Activated CD4-positive, alpha-beta T cell treated with anti-CD3 and anti-CD28 coated beads, Interleukin-2, amount 10 ng/mL, durations not matched to agents 24 days and 14 days (primary cell): ENCODE measurements at regions not wholly inside any gene's neighbourhood (a gene's known extent, or its start where the extent isn't known, plus 50 kb on each side); places are given as distances from the start of the nearest gene placed in this dataset.
A peak's percentile ranks its signal among the peaks of the same experiment; 100 is the strongest.
"Not testable (repeated sequence)": the region's sequence is repeated elsewhere in the genome, so short reads cannot be mapped to it uniquely, and the experiment has no call there.

Experiments used
- DNase-seq: peaks from one replicate; pipeline ENCODE4 v3.0.0; 2022
- H3K27ac Mint-ChIP-seq: one replicate; pipeline ENCODE4 v1.8.0; 2022; ENCODE audit warnings: mild to moderate bottlenecking, mixed read lengths
- H3K27me3 Mint-ChIP-seq: one replicate; pipeline ENCODE4 v1.8.0; 2022; ENCODE audit warnings: mixed read lengths
- H3K36me3 Mint-ChIP-seq: one replicate; pipeline ENCODE4 v1.8.0; 2022; ENCODE audit warnings: low read depth, mild to moderate bottlenecking, mixed read lengths
- H3K4me1 Mint-ChIP-seq: one replicate; pipeline ENCODE4 v1.8.0; 2021; ENCODE audit warnings: mixed read lengths
- H3K4me3 Mint-ChIP-seq: one replicate; pipeline ENCODE4 v1.8.0; 2022; ENCODE audit warnings: mild to moderate bottlenecking, moderate library complexity, mixed read lengths
- H3K9me3 Mint-ChIP-seq: one replicate; pipeline ENCODE4 v1.8.0; 2021; ENCODE audit warnings: mixed read lengths
- intact Hi-C: fragments of 100-400 bp; cut with micrococcal nuclease; formaldehyde crosslinking; loops from one replicate; pipeline ENCODE4 v1.15.1; 2023

DNA sequence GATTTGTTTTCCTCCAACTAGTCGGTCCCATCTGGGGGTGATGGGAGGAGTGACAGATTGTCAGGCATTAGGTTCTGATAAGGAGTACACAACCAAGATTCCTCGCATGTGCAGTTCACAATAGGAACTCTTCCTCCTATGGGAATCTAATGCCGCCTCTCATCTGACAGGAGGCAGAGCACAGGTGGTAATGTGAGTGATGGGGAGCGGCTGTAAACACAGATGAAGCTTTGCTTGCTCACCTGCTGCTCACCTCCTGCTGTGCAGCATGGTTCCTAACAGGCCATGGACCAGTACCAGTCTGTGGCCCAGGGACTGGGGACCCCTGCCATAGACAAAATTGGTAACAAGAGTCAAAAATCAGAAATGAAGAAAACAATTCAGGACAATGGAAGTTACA lies 173.3 kb upstream of the HMHB1 start:
- no peak overlapping the region for H3K4me3 Mint-ChIP-seq
- no peaks in the 10 kb centered on the region for H3K27me3 Mint-ChIP-seq
- H3K27ac Mint-ChIP-seq, result no peak overlapping the region

DNA sequence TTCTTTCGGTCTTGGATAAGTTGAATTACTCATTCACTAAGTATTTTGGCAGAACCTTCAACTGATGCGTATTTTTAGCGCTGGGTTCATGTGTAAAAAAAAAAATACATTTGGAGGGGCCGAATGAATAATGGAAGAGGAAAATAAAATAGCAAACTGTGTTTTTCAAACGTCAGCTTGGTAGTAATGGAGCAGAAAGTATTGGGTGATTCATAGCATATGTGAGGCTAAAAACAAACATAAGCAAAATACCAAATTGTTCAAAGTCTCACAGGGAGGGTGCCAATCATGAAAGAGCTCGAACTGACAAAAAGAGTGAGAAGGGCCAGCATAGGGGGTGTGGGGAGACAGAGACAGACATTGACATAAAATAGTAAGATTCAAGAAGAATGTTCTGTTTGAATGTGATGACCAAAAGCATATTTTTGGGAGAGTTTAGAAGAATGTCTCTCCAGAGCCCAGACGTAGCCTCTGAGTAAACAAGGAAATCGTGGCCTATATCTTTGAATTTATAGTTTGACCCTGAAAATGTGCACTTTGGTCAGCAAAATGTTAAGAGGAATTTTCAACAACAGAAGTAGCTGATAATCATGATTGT lies 174.9 kb upstream of the HMHB1 start:
- peaks cover 3% of the 10 kb centered on the region for H3K9me3 Mint-ChIP-seq
- no peak overlapping the region for H3K27ac Mint-ChIP-seq
- H3K27me3 Mint-ChIP-seq, result no peaks in the 10 kb centered on the region
- intact Hi-C loops, result no loop called here
- H3K36me3 Mint-ChIP-seq, result no peaks in the 10 kb centered on the region
- no peak overlapping the region for H3K4me3 Mint-ChIP-seq
- no peaks in the 10 kb centered on the region for H3K4me1 Mint-ChIP-seq
- DNase-seq, result no peak

More for the DNA sequence above, 173.3 kb upstream of the HMHB1 start:
- no peaks in the 10 kb centered on the region for H3K4me1 Mint-ChIP-seq
- H3K9me3 Mint-ChIP-seq, result peaks cover 3% of the 10 kb centered on the region
- DNase-seq, result peak; percentile 33
- H3K36me3 Mint-ChIP-seq, result no peaks in the 10 kb centered on the region
- intact Hi-C loops, result no loop called here

DNA sequence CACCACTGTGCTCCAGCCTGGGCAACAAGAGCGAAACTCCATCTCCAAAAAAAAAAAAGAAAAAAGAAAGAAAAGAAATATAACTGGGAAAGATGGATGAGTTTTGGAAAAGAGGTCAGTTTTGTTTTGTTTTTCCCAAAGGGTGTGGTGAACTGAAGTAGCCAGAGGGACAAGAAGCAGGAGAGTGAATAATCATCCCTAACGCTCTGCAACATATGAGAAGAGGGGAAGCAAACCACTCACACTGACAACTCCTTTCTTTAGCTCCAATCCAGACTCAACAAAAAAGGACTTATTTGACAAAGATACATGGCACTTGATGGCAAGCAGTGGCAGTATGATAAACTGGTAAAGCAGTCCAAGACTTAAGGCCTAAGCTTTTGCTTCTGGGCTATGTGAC lies 176.1 kb upstream of the HMHB1 start:
- Mint-ChIP-seq H3K9me3 (peaks cover 3% of the 10 kb centered on the region), H3K4me1 (no peaks in the 10 kb centered on the region), H3K27ac (no peak overlapping the region), H3K27me3 (no peaks in the 10 kb centered on the region), H3K36me3 (no peaks in the 10 kb centered on the region), H3K4me3 (no peak overlapping the region)
- intact Hi-C loops, result no loop called here
- DNase-seq, result no peak

DNA sequence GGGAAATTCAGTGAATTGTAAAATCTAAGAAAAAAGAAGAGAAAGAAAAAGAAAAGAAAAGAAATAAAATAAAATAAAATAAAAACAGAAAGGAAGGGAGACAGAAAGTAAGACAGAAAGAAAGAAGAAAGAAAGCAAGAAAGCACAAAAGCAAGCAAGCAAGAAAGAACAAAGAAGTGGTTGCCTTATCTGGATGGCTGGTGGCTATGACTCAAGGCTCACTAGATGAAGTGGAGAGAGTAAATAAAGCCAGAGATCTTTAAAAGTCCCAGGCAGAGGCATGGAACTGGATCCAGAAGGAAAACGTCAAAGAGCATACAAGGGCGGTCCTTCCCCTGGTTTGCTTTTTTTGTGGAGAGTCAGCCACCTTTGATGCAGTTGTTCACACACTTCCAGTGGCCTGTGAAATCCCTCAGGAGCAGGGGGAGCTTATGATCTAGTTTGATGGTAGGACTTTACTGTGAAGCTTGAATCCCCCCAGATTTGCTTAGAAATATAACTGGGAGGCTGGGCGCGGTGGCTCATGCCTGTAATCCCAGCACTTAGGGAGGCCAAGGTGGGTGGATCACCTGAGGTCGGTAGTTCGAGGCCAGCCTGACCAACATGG lies 176.7 kb upstream of the HMHB1 start:
- Mint-ChIP-seq H3K9me3 (peaks cover 3% of the 10 kb centered on the region), H3K4me3 (no peak overlapping the region), H3K36me3 (no peaks in the 10 kb centered on the region), H3K4me1 (no peaks in the 10 kb centered on the region), H3K27ac (no peak overlapping the region), H3K27me3 (no peaks in the 10 kb centered on the region)
- intact Hi-C loops, result no loop called here
- peak; percentile 31 for DNase-seq

DNA sequence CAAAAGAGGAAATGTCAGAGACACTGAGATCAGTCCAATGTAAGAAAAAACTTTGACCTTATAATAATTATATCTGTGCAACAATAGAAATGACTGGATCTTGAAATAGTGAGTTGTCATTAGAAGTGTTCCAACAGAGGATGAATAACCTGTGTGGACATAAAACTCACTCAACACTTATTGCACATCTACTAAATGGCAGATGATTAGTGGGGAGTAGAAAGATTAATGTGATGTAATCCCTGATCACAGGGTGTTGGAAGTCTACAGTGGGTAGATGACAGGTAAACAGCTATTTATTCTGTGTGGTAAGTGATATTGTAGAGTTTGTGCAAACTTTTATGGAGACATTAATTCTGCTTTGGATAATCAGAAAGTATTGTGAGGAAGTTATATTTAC lies 177.3 kb upstream of the HMHB1 start:
- Mint-ChIP-seq H3K27me3 (no peaks in the 10 kb centered on the region), H3K27ac (no peak overlapping the region), H3K9me3 (no peaks in the 10 kb centered on the region), H3K4me3 (no peak overlapping the region), H3K4me1 (peaks cover under 1% of the 10 kb centered on the region), H3K36me3 (no peaks in the 10 kb centered on the region)
- intact Hi-C loops, result no loop called here
- no peak for DNase-seq

DNA sequence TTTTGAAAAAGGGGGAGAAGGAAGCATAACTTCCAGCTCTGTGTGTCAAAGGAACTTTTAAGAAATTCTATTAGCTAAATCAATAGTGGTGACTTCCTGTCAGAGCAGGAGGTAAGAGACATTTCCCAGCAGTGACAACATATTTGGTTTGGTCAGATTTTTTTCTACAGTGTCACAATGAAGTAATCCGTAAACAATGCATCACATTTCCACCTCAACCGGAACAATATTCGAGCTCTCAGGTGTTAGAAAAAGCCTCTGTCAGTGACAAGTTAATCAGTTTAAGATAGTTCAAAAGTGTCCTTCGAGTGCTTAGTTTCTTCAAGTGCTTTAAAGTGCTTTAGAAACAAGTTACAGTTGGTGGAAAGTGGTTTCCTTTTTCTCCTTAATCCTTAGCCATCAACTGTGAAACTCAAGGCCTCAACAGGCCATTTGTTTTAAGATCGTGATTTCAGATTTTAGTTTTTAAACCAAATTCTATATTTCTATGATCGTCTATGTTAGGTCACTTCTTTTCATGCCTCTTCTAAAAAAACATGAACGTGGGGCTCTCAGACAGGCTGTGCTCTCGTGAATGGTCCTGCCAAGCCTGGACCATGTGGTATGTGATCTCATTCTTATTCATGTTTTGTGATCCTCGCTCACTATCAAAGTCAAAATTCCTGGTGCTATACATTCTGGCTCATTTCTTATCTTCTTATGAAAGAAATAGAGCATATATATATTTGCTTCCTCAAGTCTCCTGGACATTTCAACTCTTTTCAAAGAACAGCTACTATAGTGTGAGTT lies 181.9 kb upstream of the HMHB1 start:
- intact Hi-C loops, result no loop called here
- Mint-ChIP-seq H3K27me3 (no peaks in the 10 kb centered on the region), H3K9me3 (peaks cover 9% of the 10 kb centered on the region), H3K36me3 (no peaks in the 10 kb centered on the region), H3K4me3 (no peak overlapping the region), H3K4me1 (peaks cover 2% of the 10 kb centered on the region), H3K27ac (no peak overlapping the region)
- DNase-seq, result peak; percentile 40

DNA sequence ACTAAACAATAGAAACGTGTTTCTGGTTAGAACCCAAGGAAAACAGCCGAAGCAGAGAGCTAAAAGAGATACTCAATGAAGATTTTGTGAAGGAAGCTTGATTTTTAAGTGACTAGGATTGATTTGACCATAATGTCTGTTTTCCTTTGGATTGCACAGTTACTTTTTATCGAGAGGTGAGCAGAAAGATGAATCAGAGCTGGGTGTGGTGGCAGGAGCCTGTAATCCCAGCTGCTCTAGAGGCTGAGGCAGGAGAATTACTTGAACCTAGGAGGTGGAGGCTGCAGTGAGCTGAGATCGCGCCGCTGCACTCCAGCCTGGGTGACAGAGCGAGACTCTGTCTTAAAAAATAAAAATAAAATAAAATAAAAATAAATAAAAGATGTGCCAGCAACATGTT lies 186.9 kb upstream of the HMHB1 start:
- H3K4me1 Mint-ChIP-seq, H3K36me3 Mint-ChIP-seq, H3K27me3 Mint-ChIP-seq, H3K4me3 Mint-ChIP-seq, H3K9me3 Mint-ChIP-seq, DNase-seq, intact Hi-C loops, H3K27ac Mint-ChIP-seq: not testable (repeated sequence)

DNA sequence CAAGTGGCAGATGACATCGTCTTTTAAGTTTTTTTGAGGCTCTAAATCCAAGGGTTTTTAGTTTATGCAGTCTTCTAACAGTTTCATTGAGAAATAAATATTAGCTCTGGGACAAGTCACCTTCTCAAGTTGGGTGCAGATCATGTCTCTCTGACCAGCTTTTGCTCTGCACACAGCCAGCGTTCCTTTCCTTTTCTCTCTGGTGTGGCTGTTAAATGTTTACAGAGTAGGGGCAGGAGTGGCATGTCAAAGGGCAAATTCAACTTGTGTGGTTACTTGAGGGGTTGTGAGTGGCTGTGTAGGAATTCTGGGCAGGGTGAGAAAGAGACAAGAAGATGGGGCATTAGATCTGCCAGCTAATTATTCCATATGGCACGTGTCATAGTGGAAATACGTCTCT lies 187.5 kb upstream of the HMHB1 start:
- H3K4me3 Mint-ChIP-seq, result no peak overlapping the region
- H3K9me3 Mint-ChIP-seq, result peaks cover 9% of the 10 kb centered on the region
- DNase-seq, result no peak
- H3K27ac Mint-ChIP-seq, result no peak overlapping the region
- intact Hi-C loops, result no loop called here
- no peaks in the 10 kb centered on the region for H3K4me1 Mint-ChIP-seq
- peaks cover 5% of the 10 kb centered on the region for H3K27me3 Mint-ChIP-seq
- no peaks in the 10 kb centered on the region for H3K36me3 Mint-ChIP-seq

DNA sequence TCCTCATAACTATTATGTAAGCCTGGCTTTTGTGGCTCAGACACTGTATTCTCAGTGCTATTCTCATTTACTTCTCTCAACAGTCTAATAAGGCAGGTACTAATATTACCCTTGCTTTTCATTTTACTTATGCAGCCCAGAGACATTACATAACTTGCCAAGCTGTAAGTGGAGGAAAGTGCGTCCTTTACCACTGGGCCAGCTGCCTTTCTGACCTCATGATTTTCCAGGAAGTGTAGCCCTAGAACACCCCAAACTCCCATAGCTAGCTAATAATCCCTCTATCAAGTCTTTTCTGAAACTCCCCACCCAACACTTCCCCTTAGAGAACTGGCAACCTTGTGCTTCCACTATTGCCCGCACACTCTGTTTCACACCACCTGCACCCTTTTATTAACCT lies 192.9 kb upstream of the HMHB1 start:
- Mint-ChIP-seq H3K27ac (no peak overlapping the region), H3K4me3 (no peak overlapping the region), H3K36me3 (no peaks in the 10 kb centered on the region), H3K4me1 (no peaks in the 10 kb centered on the region), H3K9me3 (peaks cover 3% of the 10 kb centered on the region), H3K27me3 (peaks cover 8% of the 10 kb centered on the region)
- no peak for DNase-seq
- intact Hi-C loops, result no loop called here

DNA sequence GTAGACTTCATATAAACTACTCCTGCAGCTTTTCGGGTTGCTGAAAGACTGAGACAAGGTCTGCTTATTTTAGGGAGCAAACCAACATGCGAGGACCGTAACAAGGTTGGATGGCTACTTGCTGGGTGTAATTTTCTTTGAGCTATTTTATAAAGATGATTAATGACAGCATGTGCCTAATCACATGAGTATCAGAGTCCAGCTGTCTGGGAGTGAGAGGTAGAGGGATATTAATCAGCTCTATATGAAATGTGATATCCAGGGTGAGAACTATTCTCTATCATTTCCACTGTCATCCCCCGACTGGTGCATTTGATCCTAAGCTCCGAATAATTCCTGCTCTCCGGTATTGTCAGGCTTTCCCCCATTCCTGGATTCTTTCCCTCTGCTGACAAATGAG lies 193.8 kb upstream of the HMHB1 start:
- no peaks in the 10 kb centered on the region for H3K36me3 Mint-ChIP-seq
- H3K27me3 Mint-ChIP-seq, result peaks cover 8% of the 10 kb centered on the region
- peaks cover 7% of the 10 kb centered on the region for H3K9me3 Mint-ChIP-seq
- intact Hi-C loops, result no loop called here
- no peak for DNase-seq
- H3K4me1 Mint-ChIP-seq, result no peaks in the 10 kb centered on the region
- H3K4me3 Mint-ChIP-seq, result no peak overlapping the region
- H3K27ac Mint-ChIP-seq, result no peak overlapping the region

DNA sequence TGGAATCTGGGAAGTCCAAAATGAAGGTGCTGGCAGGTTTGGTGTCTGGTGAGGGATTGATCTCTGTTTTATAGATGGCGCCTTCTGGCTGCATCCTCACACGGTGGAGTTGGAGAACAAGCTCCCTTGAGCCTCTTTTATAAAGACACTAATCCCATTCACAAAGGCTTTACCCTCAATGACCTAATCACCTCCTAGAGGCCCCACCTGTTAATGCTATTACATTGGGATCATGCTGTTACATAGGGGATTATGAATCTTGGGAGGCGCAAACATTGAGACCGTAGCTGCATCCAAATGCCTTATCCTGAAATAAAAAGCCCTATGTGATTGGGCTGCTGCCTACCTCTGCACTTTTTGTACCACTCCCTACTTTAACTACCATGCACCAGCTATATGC lies 197.1 kb upstream of the HMHB1 start:
- H3K36me3 Mint-ChIP-seq, result no peaks in the 10 kb centered on the region
- intact Hi-C loops, result no loop called here
- H3K9me3 Mint-ChIP-seq, result peaks cover 18% of the 10 kb centered on the region
- H3K27me3 Mint-ChIP-seq, result peaks cover 10% of the 10 kb centered on the region
- DNase-seq, result peak; percentile 11
- no peaks in the 10 kb centered on the region for H3K4me1 Mint-ChIP-seq
- no peak overlapping the region for H3K4me3 Mint-ChIP-seq
- no peak overlapping the region for H3K27ac Mint-ChIP-seq

DNA sequence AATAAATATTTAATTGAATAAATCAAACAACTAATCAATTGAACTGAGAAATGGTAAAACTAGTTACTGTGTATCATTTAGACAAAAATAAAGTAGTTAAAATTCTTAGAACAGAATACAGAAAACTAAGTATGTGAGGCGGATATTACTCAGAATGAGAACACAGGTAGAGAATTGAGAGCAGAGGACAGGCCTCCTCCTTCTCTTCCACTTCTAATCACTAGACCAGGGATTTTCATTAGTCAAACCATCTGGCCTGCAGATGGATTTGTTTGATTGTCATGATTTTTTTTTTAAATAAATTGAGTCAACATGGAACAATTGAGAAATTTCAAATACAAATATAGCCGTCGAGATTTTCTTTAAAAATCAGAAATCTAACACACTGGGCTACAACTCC lies 198.6 kb upstream of the HMHB1 start:
- DNase-seq, result no peak
- peaks cover 9% of the 10 kb centered on the region for H3K27me3 Mint-ChIP-seq
- no peak overlapping the region for H3K27ac Mint-ChIP-seq
- H3K36me3 Mint-ChIP-seq, result peaks cover 4% of the 10 kb centered on the region
- no peak overlapping the region for H3K4me3 Mint-ChIP-seq
- intact Hi-C loops, result no loop called here
- H3K4me1 Mint-ChIP-seq, result no peaks in the 10 kb centered on the region
- peaks cover 26% of the 10 kb centered on the region for H3K9me3 Mint-ChIP-seq

DNA sequence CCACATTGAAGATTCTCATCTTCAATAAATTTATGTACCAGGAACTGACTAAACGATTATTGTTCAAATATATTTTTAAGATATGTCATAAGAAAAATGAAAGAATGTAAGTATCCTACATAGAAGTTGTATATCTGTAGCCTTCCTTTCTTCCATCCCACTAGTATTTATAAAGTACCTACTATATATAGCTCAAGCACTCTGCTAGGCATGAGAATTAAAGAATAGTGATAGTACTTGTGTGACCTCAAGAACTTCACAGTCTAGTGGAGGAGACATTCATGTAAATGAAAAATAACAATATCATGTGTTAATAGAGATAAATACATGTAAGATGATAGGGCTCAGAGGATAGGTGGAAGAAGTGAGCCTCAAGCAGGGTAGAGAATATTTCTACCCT lies 201.0 kb upstream of the HMHB1 start:
- intact Hi-C loops, result no loop called here
- Mint-ChIP-seq H3K4me3 (no peak overlapping the region), H3K9me3 (peaks cover 34% of the 10 kb centered on the region), H3K4me1 (peaks cover 11% of the 10 kb centered on the region), H3K36me3 (peaks cover 5% of the 10 kb centered on the region), H3K27ac (no peak overlapping the region), H3K27me3 (peaks cover 7% of the 10 kb centered on the region)
- no peak for DNase-seq

DNA sequence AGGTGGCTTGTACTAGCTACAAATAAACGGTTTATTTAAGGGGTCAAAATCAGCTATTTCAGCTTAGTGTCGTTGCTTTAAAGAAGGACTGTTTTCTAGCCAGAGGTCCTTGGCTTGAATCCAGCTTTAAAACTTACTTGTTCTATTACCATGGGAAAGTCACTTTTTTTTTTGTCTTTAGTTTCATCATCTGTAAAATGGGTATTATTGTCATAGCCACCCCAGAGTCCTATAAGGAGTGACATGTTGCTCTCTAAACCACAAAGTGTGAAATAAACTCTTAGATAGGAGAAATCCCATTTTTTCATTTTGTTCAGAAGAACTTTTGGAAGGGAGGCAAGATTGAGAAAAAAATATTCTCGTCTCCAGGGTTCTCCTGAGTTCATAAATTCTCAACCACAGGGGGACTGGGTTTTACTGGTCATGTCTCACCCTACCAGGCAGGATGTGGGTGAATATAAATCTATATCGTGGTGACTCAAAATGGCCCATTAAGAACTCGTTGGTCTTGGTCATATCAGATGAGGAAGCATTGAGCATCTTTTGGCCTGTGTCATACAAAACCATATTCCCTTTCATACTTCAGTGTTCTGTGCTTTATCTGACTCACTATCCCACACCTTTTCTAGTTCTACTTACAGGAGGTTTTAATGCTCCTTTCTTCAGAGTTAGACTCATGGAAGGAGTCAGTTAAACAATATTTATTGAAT lies 202.7 kb upstream of the NR3C1 start:
- Mint-ChIP-seq H3K4me1 (peaks cover 31% of the 10 kb centered on the region), H3K36me3 (peaks cover 12% of the 10 kb centered on the region), H3K9me3 (peaks cover 40% of the 10 kb centered on the region), H3K27ac (peak overlapping the region; percentile 94), H3K27me3 (peaks cover 4% of the 10 kb centered on the region), H3K4me3 (peak overlapping the region; percentile 68)
- DNase-seq, result peak; percentile 68
- intact Hi-C loops, result loop anchor here (1.0 to 10.0 kb wide), 8 partner anchors 47 to 781 kb away; no protein-coding TSS in a partner anchor
